IMR-90 (cell line): ENCODE measurements at regions not wholly inside any gene's neighbourhood (a gene's known extent, or its start where the extent isn't known, plus 50 kb on each side); places are given as distances from the start of the nearest gene placed in this dataset.

Experiments used
- ATAC-seq: fragments of 200-7000 bp; cut with Tn5 transposase; 2 replicates; pipeline ENCODE4 v1.9.1; 2020; ENCODE audit warnings: low read depth, mild to moderate bottlenecking, moderate library complexity
- BruUV-seq: library from RNA; stranded (reverse); fragments of 400-500 nt; replicated peaks from 2 replicates; lab custom pipeline; 2021; lab: Mats Ljungman, UMichigan
- CTCF ChIA-PET: fragments of 300-600 bp; formaldehyde crosslinking; extraction: SDS; loops from one replicate; lab custom pipeline; 2021; ENCODE audit warnings: antibody characterized with exemption; lab: Yijun Ruan, JAX
- POLR2A ChIA-PET: fragments of 300-600 bp; sonication (Branson Sonifier 250); formaldehyde crosslinking; loops from one replicate; lab custom pipeline; 2022; ENCODE audit warnings: antibody characterized with exemption; ENCODE audit not compliant: unreplicated experiment; lab: Charles Lee
- DNase-seq: peaks from one replicate; pipeline ENCODE4 v3.0.0; 2013
- H2AFZ ChIP-seq: replicated peaks from 2 replicates; pipeline ENCODE3; 2013; ENCODE audit warnings: low read length, mild to moderate bottlenecking; ENCODE audit not compliant: poor library complexity
- H2AK5ac ChIP-seq: 2 replicates; pipeline ENCODE4 v1.6.1; 2013; ENCODE audit warnings: low read depth, low read length, inconsistent platforms
- H2AK9ac ChIP-seq: replicated peaks from 2 replicates; pipeline ENCODE3; 2013; ENCODE audit warnings: mild to moderate bottlenecking, low read depth, low read length, moderate library complexity; ENCODE audit not compliant: poor library complexity
- H2BK120ac ChIP-seq: 2 replicates; pipeline ENCODE4 v1.6.1; 2013; ENCODE audit warnings: low read depth, low read length, inconsistent platforms
- H2BK15ac ChIP-seq: 3 replicates; pipeline ENCODE4 v1.6.1; 2013; ENCODE audit warnings: low read depth, low read length, inconsistent platforms
- H2BK20ac ChIP-seq: 2 replicates; pipeline ENCODE4 v1.6.1; 2013; ENCODE audit warnings: low read depth, mild to moderate bottlenecking, inconsistent platforms, low read length, moderate library complexity
- H2BK5ac ChIP-seq: 2 replicates; pipeline ENCODE4 v1.6.1; 2013; ENCODE audit warnings: mild to moderate bottlenecking, low read depth, low read length, inconsistent platforms; ENCODE audit not compliant: poor library complexity, severe bottlenecking
- H3K14ac ChIP-seq: replicated peaks from 2 replicates; pipeline ENCODE4 v1.6.1; 2013; ENCODE audit warnings: low read depth, low read length, inconsistent platforms
- H3K18ac ChIP-seq: 2 replicates; pipeline ENCODE4 v1.6.1; 2013; ENCODE audit warnings: low read depth, low read length, control low read depth
- H3K23ac ChIP-seq: 2 replicates; pipeline ENCODE4 v1.6.1; 2013; ENCODE audit warnings: low read depth, low read length, inconsistent platforms
- H3K27ac ChIP-seq: 2 replicates; pipeline ENCODE4 v1.5.1; 2013; ENCODE audit warnings: mild to moderate bottlenecking, control low read depth, low read length; ENCODE audit not compliant: insufficient read depth
- H3K27me3 ChIP-seq: 2 replicates; pipeline ENCODE4 v1.6.1; 2013; ENCODE audit warnings: low read length; ENCODE audit not compliant: control insufficient read depth, insufficient read depth
- H3K36me3 ChIP-seq: 2 replicates; pipeline ENCODE4 v1.6.1; 2013; ENCODE audit warnings: low read length, mixed read lengths; ENCODE audit not compliant: control insufficient read depth, insufficient read depth
- H3K4ac ChIP-seq: 2 replicates; pipeline ENCODE4 v1.6.1; 2013; ENCODE audit warnings: low read depth, low read length, inconsistent platforms
- H3K4me1 ChIP-seq: 2 replicates; pipeline ENCODE4 v1.6.1; 2013; ENCODE audit warnings: low read length, mixed read lengths; ENCODE audit not compliant: control insufficient read depth, insufficient read depth
- H3K4me2 ChIP-seq: 2 replicates; pipeline ENCODE4 v1.6.1; 2013; ENCODE audit warnings: low read depth, mild to moderate bottlenecking, control low read depth, low read length, moderate library complexity
- H3K4me3 ChIP-seq: 2 replicates; pipeline ENCODE4 v1.5.1; 2013; ENCODE audit warnings: low read depth, mild to moderate bottlenecking, control low read depth, low read length, moderate library complexity; ENCODE audit not compliant: insufficient read depth
- H3K56ac ChIP-seq: 2 replicates; pipeline ENCODE4 v1.6.1; 2013; ENCODE audit warnings: low read length, inconsistent platforms; ENCODE audit not compliant: insufficient read depth; ENCODE audit errors: extremely low read depth
- H3K79me1 ChIP-seq, 2 experiments: 2 replicates each; pipeline ENCODE4 v1.6.1; 2013; ENCODE audit warnings: low read length in 2 of 2, inconsistent platforms in 1 of 2, low read depth in 1 of 2
- H3K9ac ChIP-seq: 2 replicates; pipeline ENCODE4 v1.6.1; 2013; ENCODE audit warnings: low read depth, low read length, control low read depth
- H3K9me1 ChIP-seq: 2 replicates; pipeline ENCODE4 v1.6.1; 2013; ENCODE audit warnings: low read length, inconsistent platforms; ENCODE audit not compliant: insufficient read depth
- H3K9me3 ChIP-seq: 2 replicates; pipeline ENCODE4 v1.6.1; 2013; ENCODE audit warnings: low read length; ENCODE audit not compliant: control insufficient read depth, insufficient read depth
- H4K20me1 ChIP-seq: 2 replicates; pipeline ENCODE4 v1.6.1; 2013; ENCODE audit warnings: low read length, inconsistent platforms; ENCODE audit not compliant: insufficient read depth
- H4K5ac ChIP-seq: 2 replicates; pipeline ENCODE4 v1.6.1; 2013; ENCODE audit warnings: mild to moderate bottlenecking, low read depth, low read length, control low read depth
- H4K8ac ChIP-seq, 2 experiments: 2 replicates each; pipeline ENCODE4 v1.6.1; 2013; ENCODE audit warnings: low read depth in 2 of 2, low read length in 2 of 2, control low read depth in 1 of 2, inconsistent platforms in 1 of 2
- H4K91ac ChIP-seq: 2 replicates; pipeline ENCODE4 v1.6.1; 2013; ENCODE audit warnings: low read depth, low read length, inconsistent platforms; ENCODE audit not compliant: insufficient read depth
- BHLHE40 ChIP-seq: fragments of 150-350 bp; IDR thresholded peaks from 2 replicates; pipeline ENCODE4 v1.6.1; 2016; ENCODE audit warnings: mild to moderate bottlenecking, low read depth, low read length
- CEBPB ChIP-seq: IDR thresholded peaks from 2 replicates; pipeline ENCODE4 v1.6.1; 2012; ENCODE audit warnings: low read depth, low read length, improper control_type of control experiment
- CHD1 ChIP-seq: IDR thresholded peaks from 2 replicates; pipeline ENCODE4 v1.6.1; 2012; ENCODE audit warnings: low read depth, low read length, improper control_type of control experiment
- CTCF ChIP-seq: conservative IDR thresholded peaks from 2 replicates; pipeline ENCODE4 v1.5.1; 2012; ENCODE audit warnings: mild to moderate bottlenecking, low read depth, low read length, improper control_type of control experiment
- ELK1 ChIP-seq: fragments of 150-350 bp; IDR thresholded peaks from 2 replicates; pipeline ENCODE4 v1.6.1; 2016; ENCODE audit warnings: low read depth, mild to moderate bottlenecking, low read length, moderate library complexity, borderline replicate concordance
- FOS ChIP-seq: fragments of 150-350 bp; IDR thresholded peaks from 2 replicates; pipeline ENCODE4 v1.6.1; 2016; ENCODE audit warnings: low read depth, low read length
- MAFK ChIP-seq: IDR thresholded peaks from 2 replicates; pipeline ENCODE4 v1.6.1; 2012; ENCODE audit warnings: low read depth, low read length, improper control_type of control experiment
- MAZ ChIP-seq: IDR thresholded peaks from 2 replicates; pipeline ENCODE4 v1.6.1; 2012; ENCODE audit warnings: low read depth, mild to moderate bottlenecking, low read length, improper control_type of control experiment, moderate library complexity, borderline replicate concordance
- MXI1 ChIP-seq: IDR thresholded peaks from 2 replicates; pipeline ENCODE4 v1.6.1; 2012; ENCODE audit warnings: low read depth, mild to moderate bottlenecking, low read length, moderate library complexity, borderline replicate concordance
- NFE2L2 ChIP-seq: fragments of 150-350 bp; IDR thresholded peaks from 2 replicates; pipeline ENCODE4 v1.6.1; 2016; ENCODE audit warnings: low read depth, mild to moderate bottlenecking, low read length
- POLR2A ChIP-seq: IDR thresholded peaks from 2 replicates; pipeline ENCODE4 v1.6.1; 2012; ENCODE audit warnings: mild to moderate bottlenecking, low read depth, low read length
- RAD21 ChIP-seq: IDR thresholded peaks from 2 replicates; pipeline ENCODE4 v1.6.1; 2012; ENCODE audit warnings: low read length, improper control_type of control experiment
- RCOR1 ChIP-seq: IDR thresholded peaks from 2 replicates; pipeline ENCODE4 v1.6.1; 2012; ENCODE audit warnings: mild to moderate bottlenecking, low read length, improper control_type of control experiment; ENCODE audit not compliant: insufficient replicate concordance
- SMC3 ChIP-seq: fragments of 150-350 bp; IDR thresholded peaks from 2 replicates; pipeline ENCODE4 v1.6.1; 2016; ENCODE audit warnings: low read depth, mild to moderate bottlenecking, antibody characterized with exemption, low read length, moderate library complexity
- WGBS, 2 experiments: methylation state at CpG; one replicate each; pipeline versions ENCODE4 v1.1.5 to v1.1.7; 2013; ENCODE audit warnings: missing lambda C conversion rate in 2 of 2; ENCODE audit not compliant: insufficient read length in 1 of 2; ENCODE audit errors: extremely low coverage in 2 of 2; 5-methylcytosine and 5-hydroxymethylcytosine counted together
- dilution Hi-C: fragments of 300-500 bp; cut with HindIII; formaldehyde crosslinking; loops from one replicate; pipeline ENCODE4 v1.14.3; 2018; ENCODE audit warnings: low sequenced_read_pairs; ENCODE audit not compliant: unreplicated experiment
- in situ Hi-C: fragments of 300-500 bp; cut with MboI; formaldehyde crosslinking; loops from 3 replicates; pipeline ENCODE4 v1.14.3; 2019; ENCODE audit warnings: low sequenced_read_pairs, inconsistent platforms, mixed read lengths
- intact Hi-C: fragments of 100-400 bp; cut with micrococcal nuclease; formaldehyde crosslinking; loops from 2 replicates; pipeline ENCODE4 v1.10.0; 2022
- TF ChIP-seq, protein P1 (sequence below): fragments of 150-350 bp; IDR thresholded peaks from 2 replicates; pipeline ENCODE4 v1.6.1; 2017; ENCODE audit warnings: mild to moderate bottlenecking, antibody characterized with exemption, low read length, low read depth

- ATAC-seq: no peak
- dilution Hi-C loops: no loop called here
- Histone ChIP-seq H3K27ac (no peak overlapping the region), H2BK20ac (no peak overlapping the region), H2BK5ac (no peak overlapping the region), H4K5ac (no peak overlapping the region), H4K8ac (no peak overlapping the region), H3K14ac (no peak overlapping the region), H3K4ac (no peak overlapping the region), H3K36me3 (no peaks in the 10 kb centered on the region), H3K4me1 (no peaks in the 10 kb centered on the region), H3K4me2 (no peak overlapping the region), H3K4me3 (no peak overlapping the region), H4K91ac (no peak overlapping the region), H3K18ac (no peak overlapping the region), H3K9me3 (0 out of 2 replicates have a peak, but pooled peaks cover 2% of the 10 kb centered on the region), H4K20me1 (no peaks in the 10 kb centered on the region), H2BK15ac (no peak overlapping the region), H3K27me3 (no peaks in the 10 kb centered on the region), H3K79me1 (no peaks in the 10 kb centered on the region), H2BK120ac (no peak overlapping the region), H2AK9ac (no peak overlapping the region), H2AK5ac (no peak overlapping the region), H3K23ac (no peak overlapping the region), H3K9me1 (no peaks in the 10 kb centered on the region), H3K56ac (no peak overlapping the region), H2AFZ (no peak overlapping the region), H3K9ac (no peak overlapping the region)
- no TSS peak for BruUV-seq
- WGBS, 2 experiments: no CpG with 5 or more reads among the region's 1 CpG
- intact Hi-C loops: no loop called here
- in situ Hi-C loops: no loop called here
- DNase-seq: peak; percentile 26
- ChIA-PET POLR2A (no interaction called here), CTCF (no interaction called here)
- TF ChIP-seq CTCF (no peak), RCOR1 (no peak), CEBPB (no peak), POLR2A (no peak), NFE2L2 (no peak), CHD1 (no peak), SMC3 (no peak), MAZ (no peak), MAFK (no peak), BHLHE40 (no peak), RAD21 (no peak), FOS (no peak), ELK1 (no peak), MXI1 (no peak)
- TF ChIP-seq, protein P1, sequence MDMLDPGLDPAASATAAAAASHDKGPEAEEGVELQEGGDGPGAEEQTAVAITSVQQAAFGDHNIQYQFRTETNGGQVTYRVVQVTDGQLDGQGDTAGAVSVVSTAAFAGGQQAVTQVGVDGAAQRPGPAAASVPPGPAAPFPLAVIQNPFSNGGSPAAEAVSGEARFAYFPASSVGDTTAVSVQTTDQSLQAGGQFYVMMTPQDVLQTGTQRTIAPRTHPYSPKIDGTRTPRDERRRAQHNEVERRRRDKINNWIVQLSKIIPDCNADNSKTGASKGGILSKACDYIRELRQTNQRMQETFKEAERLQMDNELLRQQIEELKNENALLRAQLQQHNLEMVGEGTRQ: no peak
These were observed 252.1 kb upstream of the ADGRL3 start for GRCh38 chr4:60948008-60948407.
